ENCODE measurements at regions not wholly inside any gene's neighbourhood (a gene's known extent, or its start where the extent isn't known, plus 50 kb on each side); places are given as distances from the start of the nearest gene placed in this dataset.

- TF ChIP-seq, protein P1, sequence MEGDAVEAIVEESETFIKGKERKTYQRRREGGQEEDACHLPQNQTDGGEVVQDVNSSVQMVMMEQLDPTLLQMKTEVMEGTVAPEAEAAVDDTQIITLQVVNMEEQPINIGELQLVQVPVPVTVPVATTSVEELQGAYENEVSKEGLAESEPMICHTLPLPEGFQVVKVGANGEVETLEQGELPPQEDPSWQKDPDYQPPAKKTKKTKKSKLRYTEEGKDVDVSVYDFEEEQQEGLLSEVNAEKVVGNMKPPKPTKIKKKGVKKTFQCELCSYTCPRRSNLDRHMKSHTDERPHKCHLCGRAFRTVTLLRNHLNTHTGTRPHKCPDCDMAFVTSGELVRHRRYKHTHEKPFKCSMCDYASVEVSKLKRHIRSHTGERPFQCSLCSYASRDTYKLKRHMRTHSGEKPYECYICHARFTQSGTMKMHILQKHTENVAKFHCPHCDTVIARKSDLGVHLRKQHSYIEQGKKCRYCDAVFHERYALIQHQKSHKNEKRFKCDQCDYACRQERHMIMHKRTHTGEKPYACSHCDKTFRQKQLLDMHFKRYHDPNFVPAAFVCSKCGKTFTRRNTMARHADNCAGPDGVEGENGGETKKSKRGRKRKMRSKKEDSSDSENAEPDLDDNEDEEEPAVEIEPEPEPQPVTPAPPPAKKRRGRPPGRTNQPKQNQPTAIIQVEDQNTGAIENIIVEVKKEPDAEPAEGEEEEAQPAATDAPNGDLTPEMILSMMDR (IDR thresholded peaks at IDR 0.05; ENCODE audit: low read depth, low read length) = no peak
- no peak for TF ChIP-seq EZH2phosphoT487 (IDR thresholded peaks at IDR 0.05; ENCODE audit: low read depth)
Measured at GRCh38 chr3:76776927-76777326, 263.0 kb upstream of the ROBO2 start.

All from OCI-LY3 (cell line).